ENCODE measurements at regions not wholly inside any gene's neighbourhood (a gene's known extent, or its start where the extent isn't known, plus 50 kb on each side); places are given as distances from the start of the nearest gene placed in this dataset.

DNA sequence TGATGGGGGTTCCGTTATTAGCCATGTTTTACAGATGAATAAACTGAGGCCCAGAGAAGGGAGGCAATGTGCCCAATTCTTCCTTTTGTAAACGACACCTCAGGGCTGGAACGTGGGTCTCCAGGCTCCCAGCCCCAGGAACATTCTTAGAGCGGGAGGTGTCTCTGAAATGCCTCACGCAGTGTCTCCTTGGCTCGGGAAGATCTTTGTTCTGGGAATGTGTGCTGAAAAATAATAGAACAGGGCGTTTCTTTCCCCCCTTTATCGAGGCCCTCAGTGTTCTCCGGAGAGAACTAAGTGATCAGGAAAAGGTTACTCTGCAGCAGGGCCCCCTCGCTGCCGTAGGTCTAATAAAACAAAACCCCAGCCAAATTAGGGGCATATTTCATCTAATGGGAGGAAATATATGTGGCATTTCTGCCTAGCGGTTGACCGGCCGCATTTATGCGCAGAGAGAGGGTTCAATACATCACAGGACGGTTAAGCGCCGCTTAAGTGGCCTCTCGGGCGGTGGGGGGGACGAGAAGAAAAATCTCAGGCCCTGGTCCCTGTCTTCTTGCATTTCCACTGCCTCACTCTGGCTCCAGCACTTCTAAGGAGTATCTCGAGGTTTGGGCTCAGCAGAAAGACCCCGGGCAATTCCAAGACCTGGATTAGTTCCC is 564.3 kb downstream of the MN1 start:
- no peak for DNase-seq
- Mint-ChIP-seq H3K9me3 (peaks cover 0 to 8% of the 10 kb centered on the region in 2 donors), H3K4me1 (no peaks in the 10 kb centered on the region), H3K27ac (no peak overlapping the region), H3K4me3 (no peak overlapping the region), H3K27me3 (peaks cover 18 to 19% of the 10 kb centered on the region in 2 donors), H3K36me3 (no peaks in the 10 kb centered on the region)
- ATAC-seq (replicated peaks), result no peak

DNA sequence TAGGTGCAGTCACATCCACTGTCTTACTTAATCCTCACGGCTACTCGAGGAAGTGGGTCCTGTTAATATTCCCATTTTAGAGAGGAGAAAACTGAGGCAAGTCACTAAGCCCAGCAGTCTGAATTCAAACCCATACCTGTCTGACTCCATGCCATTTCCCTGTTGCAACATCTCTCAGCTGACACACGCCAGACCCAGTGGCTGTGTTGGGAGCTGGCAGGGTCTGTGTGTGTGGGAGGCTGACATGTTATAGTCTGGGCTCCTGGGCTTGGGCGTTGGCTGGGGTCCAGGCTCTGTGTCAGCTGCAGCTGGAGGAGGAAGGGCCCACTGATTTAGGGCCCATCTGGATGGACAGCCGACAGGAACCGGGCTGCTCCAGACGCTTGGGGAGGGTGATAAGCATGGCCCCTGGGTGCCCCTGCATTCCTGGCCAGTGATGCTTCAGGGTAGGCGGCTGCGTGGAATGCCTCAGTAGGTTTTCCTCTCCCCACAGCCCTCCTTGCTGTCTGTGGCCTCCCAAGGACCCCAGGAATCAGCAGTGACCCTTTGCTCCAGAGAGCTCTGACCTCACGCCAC is 562.5 kb downstream of the MN1 start:
- no peaks in the 10 kb centered on the region for H3K36me3 Mint-ChIP-seq
- no peak for ATAC-seq (replicated peaks)

DNA sequence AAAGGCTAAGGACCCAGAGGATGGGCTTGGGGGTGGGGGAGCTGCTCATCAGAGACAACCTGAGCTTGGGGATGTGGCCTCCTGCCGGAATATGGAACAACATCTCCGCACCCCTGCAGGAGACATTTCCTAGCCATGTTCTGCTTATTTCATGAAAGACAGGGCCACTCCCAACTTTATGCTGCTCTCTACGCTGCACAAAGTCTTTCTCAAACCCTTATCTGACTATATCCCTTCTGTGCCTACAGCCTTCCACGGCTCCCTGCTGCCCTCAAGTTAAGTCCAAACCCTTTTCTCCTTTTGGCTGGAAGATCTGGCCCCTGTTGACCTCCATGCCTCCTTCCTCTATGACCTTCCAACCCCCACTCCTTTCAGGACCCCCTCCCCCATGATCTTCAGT is 562.0 kb downstream of the MN1 start:
- DNase-seq, result no peak
- H3K9me3 Mint-ChIP-seq, result peaks cover 0 to 6% of the 10 kb centered on the region in 2 donors
- no peaks in the 10 kb centered on the region for H3K36me3 Mint-ChIP-seq
- H3K27ac Mint-ChIP-seq, result no peak overlapping the region
- ATAC-seq (replicated peaks), result no peak
- no peaks in the 10 kb centered on the region for H3K4me1 Mint-ChIP-seq
- H3K27me3 Mint-ChIP-seq, result peaks cover 9 to 14% of the 10 kb centered on the region in 2 donors
- H3K4me3 Mint-ChIP-seq, result no peak overlapping the region

More for the DNA sequence above, 562.5 kb downstream of the MN1 start:
- DNase-seq, result no peak
- peaks cover 0 to 7% of the 10 kb centered on the region in 2 donors for H3K9me3 Mint-ChIP-seq
- H3K27me3 Mint-ChIP-seq, result peaks cover 9 to 14% of the 10 kb centered on the region in 2 donors
- no peak overlapping the region for H3K4me3 Mint-ChIP-seq
- no peaks in the 10 kb centered on the region for H3K4me1 Mint-ChIP-seq
- no peak overlapping the region for H3K27ac Mint-ChIP-seq

DNA sequence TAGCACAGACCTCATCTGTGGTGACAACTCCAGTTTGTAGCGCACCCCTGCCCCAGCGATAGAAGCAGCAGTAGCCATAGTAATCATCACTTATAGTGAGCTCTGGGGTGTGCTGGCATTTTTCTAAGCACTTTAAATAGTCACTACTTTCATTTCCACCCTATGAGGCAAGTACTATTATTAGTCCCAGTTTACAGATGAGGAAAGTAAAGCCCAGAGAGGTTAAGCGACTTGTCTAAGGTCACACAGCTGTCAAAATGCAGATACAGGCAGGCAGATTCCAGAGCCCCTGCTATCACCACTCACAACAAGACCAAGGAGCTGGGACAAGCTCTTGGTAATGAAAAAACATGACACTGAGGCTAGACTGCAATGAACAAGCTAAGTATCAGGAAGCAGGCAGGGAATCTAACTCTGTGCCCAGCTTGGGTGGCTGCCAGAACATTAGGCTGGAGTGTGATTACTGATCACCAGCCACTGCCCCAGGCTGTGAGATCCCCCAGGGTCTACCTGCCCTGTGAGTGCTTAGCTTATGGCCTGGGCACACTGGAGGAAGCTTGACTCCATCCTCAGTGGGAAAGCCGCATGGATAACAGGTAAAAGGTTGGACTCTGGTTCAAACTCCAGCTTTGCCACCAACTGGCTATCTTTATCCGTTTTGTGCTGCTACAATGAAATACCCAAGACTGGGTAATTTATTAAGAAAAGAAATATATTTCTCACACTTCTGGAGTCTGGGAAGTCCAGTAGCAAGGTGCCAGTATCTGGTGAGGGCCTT is 561.1 kb downstream of the MN1 start:
- ATAC-seq (replicated peaks), result no peak

DNA sequence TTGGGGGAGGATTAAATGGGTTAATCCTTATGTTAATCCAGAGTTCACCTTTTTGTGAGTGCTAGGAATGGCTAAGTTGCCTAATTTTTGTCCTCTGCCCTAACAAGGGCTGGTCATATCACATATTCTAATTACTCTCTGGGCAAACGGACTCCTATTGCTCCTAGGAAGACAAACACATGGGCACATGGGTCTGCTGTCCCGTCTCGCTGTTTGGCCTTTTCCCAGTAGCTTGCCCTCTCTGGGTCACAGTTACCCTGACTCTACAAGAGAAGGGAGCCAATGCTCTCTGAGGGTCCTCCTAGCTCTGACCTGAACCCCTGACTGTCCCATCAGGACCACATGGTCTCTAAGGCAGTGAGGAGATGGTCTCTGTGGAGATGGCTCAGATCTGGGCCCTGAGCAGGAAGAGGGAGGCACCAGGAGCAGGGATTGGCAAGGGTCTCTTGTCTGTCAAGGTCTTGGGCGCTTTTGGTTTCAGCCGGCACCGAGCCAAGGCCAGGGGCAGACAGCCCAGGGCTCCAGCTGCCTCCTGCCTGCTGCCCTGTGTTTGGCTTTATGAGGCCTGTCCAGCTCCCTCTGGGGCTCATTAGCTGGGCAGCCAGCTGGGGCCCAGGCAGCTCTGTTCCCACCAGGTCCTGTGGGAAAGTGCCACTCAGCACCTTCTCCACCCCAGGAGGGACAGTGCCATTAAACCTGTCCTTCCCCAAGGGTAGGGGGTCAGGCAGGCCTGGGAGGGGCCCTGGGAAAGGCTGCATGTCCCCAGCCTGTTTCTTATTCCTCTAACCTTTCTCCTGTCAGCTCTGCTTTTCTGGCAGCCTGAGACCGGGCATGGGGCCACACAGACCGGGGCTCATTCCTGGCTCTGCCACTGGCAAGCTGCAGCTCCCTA is 559.9 kb downstream of the MN1 start:
- H3K36me3 Mint-ChIP-seq, result no peaks in the 10 kb centered on the region
- H3K27me3 Mint-ChIP-seq, result peaks cover 7 to 9% of the 10 kb centered on the region in 2 donors
- no peak overlapping the region for H3K4me3 Mint-ChIP-seq
- no peaks in the 10 kb centered on the region for H3K4me1 Mint-ChIP-seq
- H3K27ac Mint-ChIP-seq, result no peak overlapping the region
- ATAC-seq (replicated peaks) (no peak), DNase-seq (no peak)
- H3K9me3 Mint-ChIP-seq, result peaks cover 2 to 3% of the 10 kb centered on the region in 2 donors

More for the DNA sequence above, 561.1 kb downstream of the MN1 start:
- Mint-ChIP-seq H3K4me1 (no peaks in the 10 kb centered on the region), H3K4me3 (no peak overlapping the region), H3K27me3 (peaks cover 7 to 9% of the 10 kb centered on the region in 2 donors), H3K36me3 (no peaks in the 10 kb centered on the region), H3K27ac (no peak overlapping the region), H3K9me3 (no peaks in the 10 kb centered on the region)
- DNase-seq, result no peak

DNA sequence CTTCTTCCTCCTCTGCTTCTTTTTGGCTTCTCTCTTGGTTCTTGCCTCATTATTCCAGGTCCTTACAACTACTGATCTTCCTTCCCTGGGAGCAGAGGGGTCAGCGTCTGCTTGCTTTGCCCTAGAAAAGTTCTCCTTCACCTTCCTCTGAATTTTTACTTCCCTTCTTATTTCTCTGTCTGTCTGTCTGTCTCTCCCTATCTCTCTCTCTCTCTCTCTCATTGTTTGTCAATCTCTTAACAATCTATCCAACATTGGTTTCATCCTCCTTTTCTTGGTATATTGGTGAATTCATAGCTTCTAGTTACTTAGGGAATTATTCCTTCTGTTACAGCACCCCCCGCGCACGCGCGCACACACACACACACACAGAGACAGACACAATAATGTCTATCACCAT is 559.1 kb downstream of the MN1 start:
- Mint-ChIP-seq H3K36me3 (no peaks in the 10 kb centered on the region), H3K9me3 (peaks cover 3 to 4% of the 10 kb centered on the region in 2 donors), H3K27me3 (peaks cover 7 to 9% of the 10 kb centered on the region in 2 donors), H3K27ac (no peak overlapping the region), H3K4me1 (no peaks in the 10 kb centered on the region), H3K4me3 (no peak overlapping the region)
- DNase-seq, result no peak
- ATAC-seq (replicated peaks), result no peak

DNA sequence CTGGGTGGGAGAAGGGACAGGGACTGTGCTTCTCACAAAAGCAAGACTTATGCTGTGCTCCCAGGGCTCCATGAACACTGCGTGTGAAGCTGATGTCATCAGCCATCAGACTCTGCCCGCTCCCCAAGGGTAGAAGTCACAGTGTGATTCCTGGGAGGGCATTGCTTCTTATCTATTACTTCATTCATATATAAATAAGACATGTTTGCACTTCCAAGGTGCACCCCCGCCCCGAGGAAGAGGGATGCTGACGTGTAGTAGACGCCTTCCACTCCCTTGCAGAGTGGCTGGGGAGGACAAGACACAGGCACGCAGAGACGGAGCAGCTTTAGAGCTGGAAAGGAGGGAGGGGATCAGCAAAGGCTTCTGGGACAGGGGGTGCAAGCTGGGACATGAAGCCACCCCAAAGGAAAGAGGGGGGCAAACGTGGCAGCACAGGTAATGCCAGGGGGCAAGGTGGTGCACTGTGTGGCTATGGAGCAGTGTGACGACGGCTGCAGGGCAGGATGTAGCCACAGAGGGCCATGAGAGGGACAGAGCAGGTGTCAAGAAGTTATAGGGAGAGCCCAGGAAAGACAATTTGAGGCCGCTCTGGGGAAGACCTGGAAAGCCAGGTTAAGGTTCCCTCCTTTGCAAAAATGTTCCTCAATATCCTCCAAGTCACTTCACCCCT is 558.5 kb downstream of the MN1 start:
- Mint-ChIP-seq H3K27me3 (peaks cover 7 to 9% of the 10 kb centered on the region in 2 donors), H3K4me1 (peaks cover 0 to 2% of the 10 kb centered on the region in 2 donors)

DNA sequence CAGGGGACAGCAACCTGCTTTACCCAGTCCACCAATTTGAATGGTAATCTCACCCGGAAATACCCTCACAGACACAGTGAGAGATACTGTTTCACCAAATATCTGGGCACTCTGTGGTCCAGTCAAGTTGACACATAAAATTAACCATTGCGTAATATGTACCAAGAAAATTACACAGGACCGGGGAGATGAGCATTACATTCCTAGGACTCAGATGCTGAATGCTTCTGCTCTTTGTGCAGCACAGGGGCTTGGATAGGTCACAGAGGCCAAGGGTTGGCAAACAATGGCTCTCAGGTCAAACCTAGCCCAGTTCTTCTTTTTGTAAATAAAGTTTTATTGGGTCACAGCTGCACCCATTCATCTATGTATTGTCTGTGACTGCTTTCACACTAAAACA is 557.2 kb downstream of the MN1 start:
- H3K4me1 Mint-ChIP-seq, result peaks cover 0 to 2% of the 10 kb centered on the region in 2 donors

More for the DNA sequence above, 558.5 kb downstream of the MN1 start:
- Mint-ChIP-seq H3K9me3 (peaks cover 3 to 4% of the 10 kb centered on the region in 2 donors), H3K4me3 (no peak overlapping the region), H3K27ac (no peak overlapping the region), H3K36me3 (no peaks in the 10 kb centered on the region)
- ATAC-seq (replicated peaks) (no peak), DNase-seq (no peak)

DNA sequence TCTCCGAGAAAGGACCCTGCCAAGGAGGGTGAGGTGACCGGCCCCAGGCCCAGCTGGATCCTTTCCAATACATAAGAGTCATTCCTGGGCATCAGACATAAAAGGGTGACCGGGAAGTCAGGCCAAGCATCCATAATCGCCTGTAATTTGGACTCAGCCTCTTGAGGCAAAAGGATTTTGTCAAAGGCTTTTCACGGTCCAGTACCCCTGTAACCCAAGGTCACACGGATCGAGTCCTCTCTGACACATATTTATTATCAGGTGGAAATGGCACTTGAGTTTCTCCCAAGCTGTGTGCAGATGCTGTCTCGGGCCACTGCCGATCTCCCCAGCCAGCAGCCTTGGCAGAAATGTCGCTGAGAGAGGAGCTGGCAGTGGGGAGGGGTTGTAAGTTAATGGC is 556.5 kb downstream of the MN1 start:
- Mint-ChIP-seq H3K9me3 (peaks cover 3 to 4% of the 10 kb centered on the region in 2 donors), H3K27ac (no peak overlapping the region), H3K36me3 (no peaks in the 10 kb centered on the region), H3K4me3 (no peak overlapping the region), H3K27me3 (peaks cover 1 to 2% of the 10 kb centered on the region in 2 donors), H3K4me1 (peaks cover 0 to 2% of the 10 kb centered on the region in 2 donors)
- ATAC-seq (replicated peaks) (no peak), DNase-seq (no peak)

More for the DNA sequence above, 557.2 kb downstream of the MN1 start:
- H3K36me3 Mint-ChIP-seq, result no peaks in the 10 kb centered on the region
- H3K27ac Mint-ChIP-seq, result no peak overlapping the region
- peaks cover 3 to 4% of the 10 kb centered on the region in 2 donors for H3K9me3 Mint-ChIP-seq
- no peak for ATAC-seq (replicated peaks)
- DNase-seq, result no peak
- H3K4me3 Mint-ChIP-seq, result no peak overlapping the region
- H3K27me3 Mint-ChIP-seq, result peaks cover 7 to 9% of the 10 kb centered on the region in 2 donors

DNA sequence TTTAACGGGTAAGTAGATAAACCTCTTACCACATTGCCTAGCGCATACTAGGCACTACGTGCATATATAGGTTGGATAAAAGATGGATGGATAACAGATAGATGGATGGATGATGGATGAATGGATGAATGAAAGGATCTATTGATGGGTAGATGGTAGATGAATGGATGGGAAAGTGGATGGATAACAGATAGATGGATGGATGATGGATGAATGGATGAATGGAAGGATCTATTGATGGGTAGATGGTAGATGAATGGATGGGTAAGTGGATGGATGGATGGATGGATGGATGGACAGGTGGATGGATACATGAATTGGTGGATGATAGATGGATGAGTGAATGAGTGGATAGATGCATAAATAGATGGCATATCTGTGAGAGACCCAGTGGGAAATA is 555.0 kb downstream of the MN1 start:
- no peak overlapping the region for H3K27ac Mint-ChIP-seq
- no peak for ATAC-seq (replicated peaks)
- no peak overlapping the region for H3K4me3 Mint-ChIP-seq
- no peaks in the 10 kb centered on the region for H3K36me3 Mint-ChIP-seq
- peaks cover 3 to 4% of the 10 kb centered on the region in 2 donors for H3K9me3 Mint-ChIP-seq
- H3K27me3 Mint-ChIP-seq, result no peaks in the 10 kb centered on the region
- peaks cover 0 to 2% of the 10 kb centered on the region in 2 donors for H3K4me1 Mint-ChIP-seq
- DNase-seq, result no peak

DNA sequence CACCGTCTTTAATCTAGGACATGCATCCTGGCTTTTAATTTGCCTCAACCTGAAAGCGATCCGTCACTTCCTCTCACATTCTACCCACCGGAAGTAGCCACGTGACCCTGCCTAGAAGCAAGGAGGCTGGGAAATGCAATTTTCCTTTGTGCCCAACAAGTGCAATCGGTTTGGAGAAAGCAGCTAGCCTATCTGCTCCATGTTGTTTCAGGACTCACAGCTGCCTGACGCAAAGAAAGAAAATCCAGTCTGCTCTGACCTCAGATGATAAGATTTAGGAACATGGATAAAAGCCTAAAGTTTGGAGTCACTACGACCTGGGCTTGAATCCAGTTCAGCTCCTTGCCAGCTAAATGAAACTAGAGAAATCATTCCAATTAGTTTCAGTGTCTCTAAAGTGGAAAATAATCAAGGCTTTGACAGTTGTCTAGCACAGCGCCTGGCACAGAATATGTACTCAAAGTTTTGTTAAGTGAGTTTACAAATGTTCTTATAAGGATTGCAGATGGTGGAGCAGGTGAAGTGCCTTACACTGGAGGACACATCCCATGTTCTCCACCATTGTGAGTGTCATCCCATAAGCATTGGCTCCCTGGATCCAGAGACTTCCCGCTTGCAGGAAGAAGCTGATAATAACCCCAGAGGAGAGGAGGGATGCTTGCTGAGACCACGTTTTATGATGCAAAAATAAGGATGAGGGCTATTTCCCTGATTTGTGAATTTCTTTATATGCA is 553.7 kb downstream of the MN1 start:
- Mint-ChIP-seq H3K4me3 (no peak overlapping the region), H3K27me3 (no peaks in the 10 kb centered on the region), H3K36me3 (no peaks in the 10 kb centered on the region), H3K27ac (no peak overlapping the region), H3K9me3 (peaks cover 3 to 4% of the 10 kb centered on the region in 2 donors), H3K4me1 (peaks cover 0 to 2% of the 10 kb centered on the region in 2 donors)
- DNase-seq (no peak), ATAC-seq (replicated peaks) (no peak)

DNA sequence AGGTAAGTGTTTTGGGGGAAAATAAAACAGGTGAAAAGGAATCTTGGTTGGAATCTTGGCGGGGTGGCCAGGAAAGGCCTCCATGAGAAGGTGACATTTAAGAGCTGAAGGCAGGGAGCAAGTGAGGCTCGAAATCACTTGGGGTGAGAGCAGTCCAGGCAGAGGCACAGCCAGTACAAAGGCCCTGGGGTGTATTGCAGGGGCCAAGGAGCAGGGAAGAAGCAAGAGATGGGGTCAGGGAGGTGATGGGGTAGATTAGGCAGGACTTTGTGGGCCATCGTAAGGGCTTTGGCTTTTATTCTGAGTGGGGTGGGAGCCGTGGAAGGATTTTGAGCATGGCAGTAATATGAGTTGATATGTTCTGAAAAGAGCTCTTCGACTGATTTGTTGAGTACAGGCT is 551.1 kb downstream of the MN1 start:
- Mint-ChIP-seq H3K27me3 (no peaks in the 10 kb centered on the region), H3K4me3 (no peak overlapping the region), H3K9me3 (peaks cover 6 to 7% of the 10 kb centered on the region in 2 donors), H3K4me1 (peaks cover 0 to 2% of the 10 kb centered on the region in 2 donors), H3K36me3 (peaks cover under 1 to 1% of the 10 kb centered on the region in 2 donors), H3K27ac (no peak overlapping the region)
- DNase-seq (no peak), ATAC-seq (replicated peaks) (no peak)

DNA sequence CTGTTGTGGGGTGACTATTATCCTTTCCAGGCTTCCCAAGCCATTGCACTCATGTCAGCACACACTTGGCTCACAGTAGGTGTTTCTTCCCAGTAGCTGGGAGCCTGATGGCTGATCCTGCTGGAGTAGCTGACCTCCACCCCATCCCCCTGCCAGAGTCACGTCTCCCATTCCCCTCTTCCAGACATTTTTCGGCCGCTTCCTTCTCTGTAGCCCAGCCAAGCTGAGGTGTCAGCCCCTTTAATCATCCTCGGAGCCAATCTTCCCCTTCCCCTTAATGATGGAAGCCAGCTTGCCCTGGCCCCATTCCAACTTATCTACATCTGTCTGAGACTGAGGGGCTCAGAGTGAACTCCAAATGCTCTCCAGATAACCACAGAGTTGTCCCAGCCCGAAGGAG is 550.7 kb downstream of the MN1 start:
- H3K27me3 Mint-ChIP-seq, result no peaks in the 10 kb centered on the region
- H3K4me1 Mint-ChIP-seq, result peaks cover 0 to 2% of the 10 kb centered on the region in 2 donors
- H3K36me3 Mint-ChIP-seq, result peaks cover 4% of the 10 kb centered on the region in 2 donors
- H3K27ac Mint-ChIP-seq, result no peak overlapping the region
- no peak for ATAC-seq (replicated peaks)
- H3K4me3 Mint-ChIP-seq, result no peak overlapping the region
- peaks cover 10% of the 10 kb centered on the region in 2 donors for H3K9me3 Mint-ChIP-seq
- DNase-seq, result no peak

All from stimulated activated naive B cell treated with anti-CD40 and anti-IgM and Interleukin-4, amounts not matched to agents 10 μg/mL and 1 μg/mL and 100 μg/mL, for 72 hours (primary cell).